Fibroblast of mammary gland (primary cell): ENCODE measurements at regions not wholly inside any gene's neighbourhood (a gene's known extent, or its start where the extent isn't known, plus 50 kb on each side); places are given as distances from the start of the nearest gene placed in this dataset.

ENCODE experiments used
- DNase-seq: peaks from one replicate; pipeline ENCODE4 v3.0.0-alpha.2; 2010; ENCODE audit warnings: low read depth
- H3K4me3 ChIP-seq: 2 replicates; pipeline ENCODE4 v1.5.1; 2011; ENCODE audit warnings: low read depth, mild to moderate bottlenecking, low read length, moderate library complexity; ENCODE audit not compliant: control insufficient read depth
- CTCF ChIP-seq: conservative IDR thresholded peaks from 2 replicates; pipeline ENCODE4 v1.5.1; 2011; ENCODE audit warnings: low read depth, low read length, inconsistent platforms; ENCODE audit not compliant: control insufficient read depth, insufficient read depth

GRCh38 chr3:84806958-84807357 lies 151.8 kb upstream of the CADM2 start:
- no peak for TF ChIP-seq CTCF
- DNase-seq: no peak

GRCh38 chr3:84820126-84820525 lies 138.7 kb upstream of the CADM2 start:
- H3K4me3 ChIP-seq: no peak overlapping the region
- no peak for TF ChIP-seq CTCF
- DNase-seq: no peak

More at GRCh38 chr3:84806958-84807357, 151.8 kb upstream of the CADM2 start:
- no peak overlapping the region for H3K4me3 ChIP-seq

DNA sequence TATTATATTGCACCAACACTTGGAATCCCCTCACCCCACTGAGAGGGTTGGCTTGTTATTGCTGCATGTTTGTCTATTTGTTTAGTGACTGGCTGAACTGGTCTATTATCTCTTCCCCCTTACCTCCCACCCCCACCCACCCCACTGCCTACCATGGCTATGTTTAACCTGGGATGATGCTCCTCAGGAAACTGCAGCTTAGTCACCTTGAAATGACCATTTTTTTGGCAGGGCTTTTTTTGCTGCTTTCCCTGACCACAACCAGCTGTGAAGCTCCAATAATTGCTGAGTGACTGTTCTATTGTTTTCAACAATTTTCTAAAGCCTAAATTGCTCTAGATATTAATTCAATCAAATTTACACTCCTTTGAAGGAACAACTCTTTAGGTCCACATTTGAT lies 137.9 kb upstream of the CADM2 start:
- H3K4me3 ChIP-seq: no peak overlapping the region
- no peak for TF ChIP-seq CTCF
- no peak for DNase-seq

GRCh38 chr3:84825817-84826216 lies 133.0 kb upstream of the CADM2 start:
- TF ChIP-seq CTCF: no peak
- DNase-seq: no peak
- no peak overlapping the region for H3K4me3 ChIP-seq

DNA sequence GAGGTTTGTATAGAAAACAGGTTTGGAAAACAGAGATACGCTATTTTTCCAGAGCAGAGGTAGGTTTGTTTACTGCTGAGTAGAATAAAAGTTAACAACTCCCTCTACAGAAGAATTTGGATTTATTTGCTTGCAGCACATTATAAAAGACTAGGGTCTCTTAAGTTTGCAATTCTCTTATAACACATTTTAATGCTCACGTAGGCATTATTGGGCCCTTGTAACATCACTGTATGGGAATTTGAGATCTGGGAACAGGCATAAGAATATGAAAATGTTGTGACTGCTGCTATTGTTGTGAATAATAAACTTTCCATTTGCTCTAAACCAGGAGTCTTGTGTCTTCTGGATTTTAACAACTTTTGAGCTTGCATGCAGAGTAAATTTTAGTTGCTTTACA lies 128.3 kb upstream of the CADM2 start:
- no peak overlapping the region for H3K4me3 ChIP-seq
- no peak for DNase-seq
- no peak for TF ChIP-seq CTCF

DNA sequence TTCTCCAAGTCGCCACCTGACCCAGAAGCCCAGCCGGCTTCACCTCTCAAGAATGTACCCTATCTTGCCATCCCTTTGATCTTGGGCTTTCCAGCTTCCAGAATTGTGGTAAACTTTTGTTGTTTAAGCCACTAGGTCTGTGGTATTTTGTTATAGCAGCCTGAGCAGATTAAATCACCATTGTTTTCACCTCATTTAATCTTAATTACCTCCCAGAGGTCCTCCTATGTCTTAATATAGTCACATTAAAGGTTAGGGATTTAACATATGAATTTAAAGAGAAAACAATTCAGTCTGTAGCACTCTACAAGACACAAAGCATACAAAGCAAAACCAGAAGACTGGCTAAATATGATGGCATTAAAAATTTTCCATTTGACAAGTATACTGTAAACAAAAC lies 123.4 kb upstream of the CADM2 start:
- no peak overlapping the region for H3K4me3 ChIP-seq
- no peak for DNase-seq
- TF ChIP-seq CTCF: no peak

DNA sequence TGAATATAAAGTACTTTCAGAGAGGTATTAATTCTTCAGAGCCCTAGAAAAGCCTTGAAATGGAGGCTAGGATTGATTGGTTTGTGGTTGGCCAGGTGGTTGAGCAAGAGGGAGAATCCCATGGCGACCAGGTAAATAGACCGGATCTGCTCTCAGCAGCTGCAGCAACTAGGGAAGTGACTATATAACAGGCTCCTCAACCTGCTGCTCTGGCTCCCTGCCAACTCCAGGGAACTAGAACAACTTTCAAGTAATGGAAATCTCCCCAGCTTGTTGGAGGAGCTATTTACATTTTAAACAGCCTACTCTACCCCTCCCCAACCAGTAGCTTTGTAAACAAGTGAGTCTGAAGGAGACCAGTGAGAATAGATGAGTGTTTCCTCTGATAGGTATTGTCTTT lies 121.8 kb upstream of the CADM2 start:
- no peak for TF ChIP-seq CTCF
- no peak overlapping the region for H3K4me3 ChIP-seq
- DNase-seq: no peak
